ENCODE measurements at regions not wholly inside any gene's neighbourhood (a gene's known extent, or its start where the extent isn't known, plus 50 kb on each side); places are given as distances from the start of the nearest gene placed in this dataset.
"Not testable (repeated sequence)": the region's sequence is repeated elsewhere in the genome, so short reads cannot be mapped to it uniquely, and the experiment has no call there.

- no peak for DNase-seq
Measured at GRCh38 chr3:152104847-152105415, 163.8 kb upstream of the MBNL1 start.

- no peak for DNase-seq
Measured at GRCh38 chr3:152105446-152105845, 163.3 kb upstream of the MBNL1 start.

GRCh38 chr3:152109038-152109437, 159.7 kb upstream of the MBNL1 start:
- no peak for DNase-seq

DNA sequence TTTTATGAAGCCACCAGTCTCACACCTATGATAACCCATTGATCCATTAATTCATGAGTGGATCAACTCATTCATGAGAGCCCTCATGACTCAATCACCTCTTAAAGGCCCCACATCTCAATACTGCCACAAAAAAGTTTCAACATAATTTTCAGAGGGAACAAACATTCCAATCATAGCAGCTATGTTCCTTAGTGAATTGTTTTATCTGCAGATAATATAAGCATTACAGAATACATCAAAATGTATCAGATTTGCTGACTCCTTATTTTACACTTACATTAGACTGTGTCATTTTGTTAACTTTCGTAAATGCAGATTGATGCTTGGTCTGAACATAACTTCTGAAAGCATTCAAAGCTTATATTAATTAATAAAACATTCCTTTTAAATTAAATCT, 155.3 kb upstream of the MBNL1 start:
- DNase-seq = no peak

GRCh38 chr3:152113992-152114651, 154.6 kb upstream of the MBNL1 start:
- DNase-seq = no peak

- DNase-seq = no peak
Measured at GRCh38 chr3:152120601-152121269, 148.0 kb upstream of the MBNL1 start.

DNA sequence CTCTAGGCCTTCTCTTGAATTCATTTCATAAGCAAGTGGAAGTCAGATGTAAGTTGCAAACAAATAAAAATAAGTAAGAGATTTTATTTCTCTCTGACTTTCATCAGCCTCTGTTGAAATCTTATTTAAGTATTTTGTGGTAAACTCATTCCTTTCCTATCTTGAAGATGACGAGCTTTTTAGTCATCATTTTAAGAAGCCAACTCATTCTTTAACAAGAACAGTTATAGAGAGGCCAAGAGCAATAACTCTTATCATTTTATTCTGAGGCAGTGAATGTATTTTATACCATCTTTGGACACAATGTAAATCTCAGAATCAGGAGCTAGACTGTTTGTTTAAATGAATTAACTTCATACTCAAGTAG, 147.5 kb upstream of the MBNL1 start:
- DNase-seq = no peak

DNA sequence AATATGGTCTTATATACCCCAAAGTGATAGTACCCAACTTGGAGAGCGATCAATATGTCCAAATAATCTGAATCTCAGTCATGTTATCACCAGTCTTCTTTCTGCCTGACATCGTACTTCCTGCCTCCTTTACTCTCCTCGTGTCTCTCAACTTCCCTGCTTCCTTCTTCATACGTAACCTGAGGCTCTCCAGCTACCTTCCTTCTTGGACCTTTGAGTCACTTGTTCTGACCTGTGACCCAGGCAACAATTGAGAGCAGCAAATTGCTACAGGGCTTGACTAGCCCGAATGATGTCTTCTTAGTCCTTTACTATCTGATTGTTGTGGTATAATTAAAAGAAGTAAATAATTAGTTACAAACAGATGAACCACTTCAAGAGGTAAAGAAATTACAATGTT, 145.9 kb upstream of the MBNL1 start:
- no peak for DNase-seq

DNA sequence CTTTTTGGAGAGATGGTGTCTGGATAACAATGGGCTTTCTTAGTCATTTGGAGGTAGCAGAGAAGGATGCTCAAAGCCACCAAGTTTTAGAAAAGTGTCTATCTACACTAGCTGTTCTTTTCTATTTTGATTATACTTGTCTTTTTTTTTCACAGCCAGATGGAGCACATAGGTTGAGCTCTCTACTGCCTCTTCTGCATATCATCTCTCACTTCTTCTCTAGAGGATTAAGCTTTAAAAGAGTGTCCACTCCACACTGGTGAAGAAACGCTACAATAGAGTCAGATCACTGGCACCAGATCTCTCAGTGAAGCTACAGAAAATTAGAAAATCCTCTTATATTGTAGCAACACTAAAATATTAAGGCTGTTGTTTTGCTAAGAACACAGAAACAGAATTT, 145.3 kb upstream of the MBNL1 start:
- no peak for DNase-seq

DNA sequence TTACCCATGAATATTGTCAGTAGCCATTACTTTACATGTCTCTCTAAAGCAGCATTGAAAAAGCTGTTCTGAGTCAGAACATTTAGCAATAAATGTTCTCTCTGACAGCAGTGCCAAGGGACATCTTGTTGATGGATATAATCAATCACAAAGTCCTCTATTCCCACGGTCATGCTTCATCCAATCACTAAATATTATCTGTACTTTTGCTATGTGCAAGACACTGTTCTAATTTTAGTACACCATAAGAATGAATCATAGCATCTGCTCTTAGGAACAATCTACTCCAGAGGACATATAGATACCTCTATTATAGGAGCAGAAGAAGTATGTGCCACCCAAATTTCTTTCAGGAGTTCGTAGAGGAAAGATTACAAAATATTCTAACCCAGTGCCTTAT, 142.5 kb upstream of the MBNL1 start:
- no peak for DNase-seq

DNA sequence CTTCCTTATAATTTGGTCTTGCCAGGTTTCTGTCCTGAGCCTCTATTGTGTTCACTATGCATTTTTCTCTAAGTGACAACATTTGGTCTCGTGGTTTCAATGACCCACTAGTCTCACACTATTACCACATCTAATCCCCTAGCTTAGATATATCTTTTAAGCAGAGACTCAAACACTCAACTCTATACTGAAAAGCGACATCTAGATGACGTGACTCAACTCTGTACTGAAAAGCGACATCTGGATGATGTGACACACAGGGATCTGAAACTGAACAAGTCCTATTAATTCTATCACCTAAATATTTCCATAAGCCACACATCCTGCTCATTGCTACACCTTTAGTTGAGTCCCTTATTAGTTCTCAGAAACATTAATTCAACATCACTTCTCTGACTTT, 141.7 kb upstream of the MBNL1 start:
- DNase-seq = no peak

- DNase-seq = no peak
Measured at GRCh38 chr3:152128356-152128755, 140.4 kb upstream of the MBNL1 start.

DNA sequence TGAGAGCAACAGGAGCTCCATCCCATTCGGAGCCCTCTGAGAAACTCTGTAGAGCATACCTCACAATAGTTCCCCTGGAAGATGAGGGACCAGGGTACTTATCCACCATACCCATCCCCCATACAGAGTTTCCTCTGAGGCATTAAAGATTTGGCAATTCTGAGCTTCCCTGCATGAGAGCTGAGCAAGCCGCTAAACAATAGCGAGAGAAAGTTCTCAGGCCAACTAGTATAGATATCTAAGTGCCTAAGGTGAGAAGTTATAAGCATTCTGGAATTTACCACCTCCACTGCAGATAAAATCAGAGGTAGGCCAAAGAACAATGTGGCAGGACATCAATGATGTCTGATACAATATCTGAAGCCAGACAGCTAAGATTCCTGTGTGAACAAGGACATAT, 129.1 kb upstream of the MBNL1 start:
- no peak for DNase-seq

DNA sequence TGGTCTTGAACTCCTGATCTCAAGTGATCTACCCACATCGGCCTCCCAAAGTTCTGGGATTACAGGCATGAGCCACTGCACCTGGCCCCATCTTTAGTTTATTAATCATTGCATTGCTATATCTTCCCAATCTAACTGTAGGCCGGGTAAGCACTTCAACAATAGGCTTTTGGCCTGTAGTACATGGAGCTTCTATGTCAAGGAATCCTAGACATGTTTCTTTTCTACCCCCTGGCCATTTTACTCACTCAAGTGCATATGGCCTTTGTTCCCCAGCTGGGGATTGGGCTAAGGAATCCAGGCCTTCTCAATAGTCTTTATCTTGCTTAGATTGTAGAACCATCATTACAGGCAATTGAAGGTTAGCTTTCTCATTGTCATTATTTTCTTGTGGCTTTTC, 122.3 kb upstream of the MBNL1 start:
- no peak for DNase-seq

DNA sequence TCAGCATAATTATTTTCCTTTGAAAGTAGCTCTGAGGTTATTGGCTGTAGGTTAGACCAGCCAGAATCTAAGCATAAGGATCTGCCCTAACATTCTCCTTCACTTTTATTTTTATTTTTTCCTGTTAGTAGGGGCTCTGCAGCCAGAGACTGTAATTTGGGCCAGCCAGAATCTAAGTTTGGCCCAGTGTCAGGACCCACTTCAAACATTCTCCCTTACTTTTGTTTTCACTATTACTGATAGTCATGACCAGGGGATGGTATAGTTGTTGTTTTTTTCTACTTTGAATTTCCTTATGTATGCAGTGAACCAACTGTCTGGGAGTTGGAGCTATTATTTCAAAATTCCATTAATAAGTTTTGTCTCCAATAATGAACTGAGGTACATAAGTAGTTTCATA, 121.0 kb upstream of the MBNL1 start:
- DNase-seq = no peak

DNA sequence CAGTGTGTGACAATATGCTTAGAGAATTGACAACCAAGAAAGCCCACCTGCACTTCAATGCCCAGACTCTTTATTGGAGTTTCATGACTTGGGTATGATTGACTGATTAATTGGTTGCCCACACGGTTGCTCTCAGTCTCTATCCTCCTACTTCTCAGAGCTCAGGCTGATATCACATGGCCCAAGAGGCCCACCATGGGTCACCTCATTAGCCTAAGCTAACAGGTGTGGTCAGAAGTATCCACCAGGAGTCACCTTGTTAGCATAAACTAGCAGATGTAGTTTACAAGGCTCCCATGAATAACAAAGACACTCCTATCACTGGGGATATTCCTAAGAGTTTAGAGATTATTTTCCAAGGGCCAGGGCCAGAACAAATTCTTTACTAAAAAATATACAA, 120.2 kb upstream of the MBNL1 start:
- no peak for DNase-seq

- no peak for DNase-seq
Measured at GRCh38 chr3:152149832-152150231, 118.9 kb upstream of the MBNL1 start.

DNA sequence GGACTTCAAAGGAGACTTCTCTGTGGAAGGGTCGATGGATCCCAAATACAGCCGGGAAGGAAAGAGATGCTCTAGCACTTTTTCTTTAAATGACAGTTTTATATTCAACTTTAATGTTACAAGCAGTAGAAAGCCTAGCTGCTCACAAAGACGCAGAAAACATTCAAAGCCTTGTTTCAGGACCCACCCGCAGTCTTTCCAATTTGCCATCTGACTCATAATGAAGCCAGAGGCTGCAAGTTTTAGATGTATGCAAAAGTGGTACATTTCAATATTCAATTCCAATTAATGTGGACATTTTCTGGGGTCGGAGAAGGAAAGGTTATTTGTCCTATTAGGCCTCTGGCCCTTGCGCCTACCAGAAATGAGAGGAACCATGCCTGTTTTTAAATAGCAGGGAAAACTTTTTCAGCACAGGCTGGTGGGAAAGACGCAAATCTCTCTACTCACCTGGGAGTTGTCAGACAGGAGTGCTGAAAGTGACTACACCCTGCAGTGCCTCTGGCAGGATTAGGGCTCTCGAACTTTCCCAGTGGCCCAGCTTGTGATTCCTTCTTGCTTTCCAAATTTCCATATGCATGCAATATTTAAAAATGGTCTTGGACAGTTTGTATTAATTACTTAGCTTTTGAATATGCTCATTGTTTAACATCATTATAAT, 117.4 kb upstream of the MBNL1 start:
- DNase-seq = no peak

- not testable (repeated sequence) for DNase-seq
Measured at GRCh38 chr3:152151877-152152765, 116.6 kb upstream of the MBNL1 start.

DNA sequence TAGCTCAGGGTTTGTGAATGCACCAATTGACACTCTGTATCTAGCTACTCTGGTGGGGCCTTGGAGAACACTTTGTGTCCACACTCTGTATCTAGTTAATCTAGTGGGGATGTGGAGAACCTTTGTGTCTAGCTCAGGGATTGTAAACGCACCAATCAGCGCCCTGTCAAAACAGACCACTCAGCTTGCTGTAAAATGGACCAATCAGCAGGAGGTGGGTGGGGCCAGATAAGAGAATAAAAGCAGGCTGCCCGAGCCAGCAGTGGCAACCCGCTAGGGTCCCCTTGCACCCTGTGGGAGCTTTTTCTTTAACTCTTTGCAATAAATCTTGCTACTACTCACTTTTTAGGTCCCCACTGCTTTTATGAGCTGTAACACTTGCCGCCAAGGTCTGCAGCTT, 115.6 kb upstream of the MBNL1 start:
- DNase-seq = not testable (repeated sequence)

DNA sequence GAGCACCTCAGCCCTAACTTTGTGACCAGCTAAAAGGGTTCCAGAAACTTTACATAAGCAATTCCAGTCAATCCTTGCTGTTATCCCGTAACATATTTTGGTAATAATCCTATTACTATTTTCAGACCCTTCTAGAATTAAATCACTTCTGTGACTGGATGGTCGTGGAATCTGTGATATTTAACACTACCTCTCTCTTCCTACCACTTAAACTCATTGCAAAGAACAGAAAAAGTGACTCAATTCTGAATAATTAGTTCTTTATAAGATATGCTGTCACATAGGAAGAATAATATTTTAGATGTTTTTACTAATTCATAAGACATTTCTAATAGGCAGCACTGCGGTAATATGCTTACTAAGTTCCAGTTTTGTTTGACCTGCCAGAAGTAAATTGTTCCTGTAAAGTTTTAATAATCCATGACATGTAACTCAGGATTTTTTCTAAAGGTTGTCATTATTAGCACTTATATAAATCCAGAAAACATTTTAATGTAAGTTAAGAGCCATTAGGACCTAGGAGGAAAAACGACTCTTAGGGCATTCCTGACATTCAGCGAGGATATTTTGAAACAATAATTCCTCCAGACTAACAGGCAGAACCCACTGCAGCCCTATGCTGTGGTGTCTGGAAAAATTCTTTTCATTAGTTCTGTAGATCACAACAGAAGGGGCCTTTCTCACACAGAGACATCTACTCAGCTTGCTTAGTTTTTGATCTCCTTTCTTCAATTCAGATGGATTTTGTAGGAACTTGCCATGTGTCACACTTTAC, 113.3 kb upstream of the MBNL1 start:
- DNase-seq = no peak

- DNase-seq = no peak
Measured at GRCh38 chr3:152156880-152157279, 111.8 kb upstream of the MBNL1 start.
